Activated CD8-positive, alpha-beta T cell treated with anti-CD3 and anti-CD28 coated beads, Interleukin-2, amount 10 ng/mL, durations not matched to agents 7 days and 5 days (primary cell): ENCODE measurements at regions not wholly inside any gene's neighbourhood (a gene's known extent, or its start where the extent isn't known, plus 50 kb on each side); places are given as distances from the start of the nearest gene placed in this dataset.

Experiments used
- ATAC-seq: fragments of 150-1000 bp; cut with Tn5 transposase; one replicate; pipeline ENCODE4 v1.10.0; 2021; ENCODE audit warnings: moderate library complexity
- CTCF ChIA-PET: fragments of 350-600 bp; sonication (Branson Sonifier 250); formaldehyde crosslinking; loops from one replicate; lab custom pipeline; 2021; ENCODE audit warnings: antibody characterized with exemption; lab: Charles Lee
- POLR2A ChIA-PET: fragments of 350-600 bp; sonication (Branson Sonifier 250); formaldehyde crosslinking; loops from one replicate; lab custom pipeline; 2021; ENCODE audit warnings: antibody characterized with exemption; lab: Charles Lee
- DNase-seq: peaks from one replicate; pipeline ENCODE4 v3.0.0-alpha.2; 2020
- H3K27ac Mint-ChIP-seq: one replicate; pipeline ENCODE4 v1.8.0; 2021; ENCODE audit warnings: mild to moderate bottlenecking, mixed read lengths
- H3K27me3 Mint-ChIP-seq: one replicate; pipeline ENCODE4 v1.8.0; 2021; ENCODE audit warnings: low read depth, mixed read lengths
- H3K36me3 Mint-ChIP-seq: one replicate; pipeline ENCODE4 v1.8.0; 2021; ENCODE audit warnings: low read depth, mixed read lengths
- H3K4me1 Mint-ChIP-seq: one replicate; pipeline ENCODE4 v1.8.0; 2021; ENCODE audit warnings: low read depth, mixed read lengths
- H3K4me3 Mint-ChIP-seq: one replicate; pipeline ENCODE4 v1.8.0; 2021; ENCODE audit warnings: mild to moderate bottlenecking, mixed read lengths
- H3K9me3 Mint-ChIP-seq: one replicate; pipeline ENCODE4 v1.8.0; 2022; ENCODE audit warnings: mixed read lengths; ENCODE audit not compliant: insufficient read depth

GRCh38 chr1:117678246-117678977 is 72.6 kb downstream of the TENT5C start:
- ATAC-seq (no peak), DNase-seq (no peak)
- Mint-ChIP-seq H3K36me3 (no peaks in the 10 kb centered on the region), H3K27ac (no peak overlapping the region), H3K9me3 (no peaks in the 10 kb centered on the region), H3K4me3 (no peak overlapping the region), H3K27me3 (peaks cover 4% of the 10 kb centered on the region), H3K4me1 (peaks cover 18% of the 10 kb centered on the region)
- ChIA-PET POLR2A (no interaction called here), CTCF (interaction anchor here (0.6 to 1.2 kb wide), 3 partner anchors 143 to 1278 kb away, joined by 3 to 4 read pairs (median 3); no protein-coding TSS in a partner anchor)

DNA sequence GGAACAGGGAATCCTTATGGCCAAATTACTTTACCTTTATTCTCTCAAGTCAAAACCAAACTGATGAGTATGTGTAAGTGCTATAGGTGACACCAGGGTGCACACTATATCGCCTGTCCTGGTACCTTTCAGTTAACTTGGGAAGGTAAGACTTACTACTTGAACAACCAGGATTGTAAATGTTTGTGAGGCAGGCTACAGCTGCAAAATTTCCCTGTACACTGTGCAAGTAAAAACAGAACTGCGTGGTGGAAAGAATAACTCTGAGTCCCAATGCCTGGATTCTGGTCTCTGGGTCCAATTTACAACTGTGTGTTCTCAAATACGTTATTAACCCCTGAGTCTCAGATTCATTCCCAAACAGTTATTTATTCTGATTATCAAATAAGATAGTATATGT is 73.5 kb downstream of the TENT5C start:
- no peaks in the 10 kb centered on the region for H3K36me3 Mint-ChIP-seq
- no peaks in the 10 kb centered on the region for H3K9me3 Mint-ChIP-seq
- ATAC-seq: no peak
- H3K27me3 Mint-ChIP-seq: peaks cover 4% of the 10 kb centered on the region
- no peak overlapping the region for H3K4me3 Mint-ChIP-seq
- peaks cover 11% of the 10 kb centered on the region for H3K4me1 Mint-ChIP-seq
- H3K27ac Mint-ChIP-seq: no peak overlapping the region
- ChIA-PET POLR2A (no interaction called here), CTCF (interaction anchor here (2.0 to 4.5 kb wide), 2 partner anchors 79 to 144 kb away, joined by 8 to 31 read pairs; no protein-coding TSS in a partner anchor)
- DNase-seq: no peak

GRCh38 chr1:117679868-117680267 is 74.0 kb downstream of the TENT5C start:
- Mint-ChIP-seq H3K4me1 (peaks cover 6% of the 10 kb centered on the region), H3K27ac (no peak overlapping the region), H3K4me3 (no peak overlapping the region), H3K9me3 (no peaks in the 10 kb centered on the region), H3K27me3 (peaks cover 4% of the 10 kb centered on the region), H3K36me3 (no peaks in the 10 kb centered on the region)
- ChIA-PET POLR2A (no interaction called here), CTCF (interaction anchor here (2.0 to 4.5 kb wide), 2 partner anchors 79 to 145 kb away, joined by 8 to 31 read pairs; no protein-coding TSS in a partner anchor)
- DNase-seq: no peak
- no peak for ATAC-seq

DNA sequence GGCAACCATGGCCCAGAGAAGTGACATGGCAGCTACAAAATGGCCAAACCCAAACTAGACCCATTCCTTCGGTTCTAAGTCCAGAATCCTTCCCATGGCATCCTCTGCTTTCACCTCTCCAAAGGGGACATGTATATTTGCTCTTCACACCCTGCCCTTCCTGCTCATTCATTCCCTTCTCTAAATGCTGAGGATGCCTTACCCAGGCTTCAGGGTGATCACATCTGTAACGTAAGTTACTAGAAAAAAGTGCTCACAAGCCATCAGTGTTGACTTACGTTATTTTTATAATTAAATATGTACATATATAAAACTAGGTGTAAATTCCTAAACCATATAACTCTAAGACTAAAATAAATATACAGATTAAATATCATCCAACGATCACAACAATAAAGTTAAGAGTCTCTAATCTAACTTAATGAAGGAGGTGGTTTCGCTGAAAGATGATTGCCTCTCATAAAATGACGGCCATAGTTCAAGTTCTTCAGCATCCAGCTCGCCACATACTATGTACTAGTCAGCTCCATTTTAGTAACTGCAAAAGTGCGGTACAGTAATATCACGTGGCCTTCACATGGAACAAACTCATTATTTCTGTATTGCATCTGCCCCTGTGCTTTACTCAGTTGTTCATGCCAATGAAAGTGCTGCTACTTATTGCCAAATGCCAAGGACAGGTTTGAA is 74.6 kb downstream of the TENT5C start:
- peaks cover 5% of the 10 kb centered on the region for H3K4me1 Mint-ChIP-seq
- no peak overlapping the region for H3K4me3 Mint-ChIP-seq
- H3K27me3 Mint-ChIP-seq: peaks cover 4% of the 10 kb centered on the region
- H3K9me3 Mint-ChIP-seq: no peaks in the 10 kb centered on the region
- ChIA-PET CTCF (interaction anchor here (2.0 to 4.5 kb wide), 2 partner anchors 78 to 145 kb away, joined by 8 to 31 read pairs; no protein-coding TSS in a partner anchor), POLR2A (no interaction called here)
- ATAC-seq (no peak), DNase-seq (no peak)
- no peak overlapping the region for H3K27ac Mint-ChIP-seq
- H3K36me3 Mint-ChIP-seq: no peaks in the 10 kb centered on the region

- DNase-seq: no peak
Observed at GRCh38 chr1:117681093-117681900, 75.4 kb downstream of the TENT5C start.

GRCh38 chr1:117681901-117682250 is 76.0 kb downstream of the TENT5C start:
- Mint-ChIP-seq H3K9me3 (no peaks in the 10 kb centered on the region), H3K36me3 (no peaks in the 10 kb centered on the region), H3K4me3 (no peak overlapping the region), H3K27ac (no peak overlapping the region), H3K27me3 (peaks cover 5% of the 10 kb centered on the region), H3K4me1 (peaks cover 7% of the 10 kb centered on the region)
- CTCF ChIA-PET: interaction anchor here (0.9 to 4.5 kb wide), 5 partner anchors 8 to 147 kb away, joined by 3 to 31 read pairs (median 4); no protein-coding TSS in a partner anchor
- DNase-seq: no peak
- POLR2A ChIA-PET: no interaction called here
- no peak for ATAC-seq

More at GRCh38 chr1:117681093-117681900, 75.4 kb downstream of the TENT5C start:
- H3K4me3 Mint-ChIP-seq: no peak overlapping the region
- POLR2A ChIA-PET: no interaction called here
- H3K36me3 Mint-ChIP-seq: no peaks in the 10 kb centered on the region
- H3K4me1 Mint-ChIP-seq: peaks cover 5% of the 10 kb centered on the region
- H3K9me3 Mint-ChIP-seq: no peaks in the 10 kb centered on the region
- no peak for ATAC-seq
- CTCF ChIA-PET: interaction anchor here (2.0 to 4.5 kb wide), 2 partner anchors 77 to 146 kb away, joined by 8 to 31 read pairs; no protein-coding TSS in a partner anchor
- H3K27ac Mint-ChIP-seq: peak overlapping the region; percentile 11
- peaks cover 4% of the 10 kb centered on the region for H3K27me3 Mint-ChIP-seq

DNA sequence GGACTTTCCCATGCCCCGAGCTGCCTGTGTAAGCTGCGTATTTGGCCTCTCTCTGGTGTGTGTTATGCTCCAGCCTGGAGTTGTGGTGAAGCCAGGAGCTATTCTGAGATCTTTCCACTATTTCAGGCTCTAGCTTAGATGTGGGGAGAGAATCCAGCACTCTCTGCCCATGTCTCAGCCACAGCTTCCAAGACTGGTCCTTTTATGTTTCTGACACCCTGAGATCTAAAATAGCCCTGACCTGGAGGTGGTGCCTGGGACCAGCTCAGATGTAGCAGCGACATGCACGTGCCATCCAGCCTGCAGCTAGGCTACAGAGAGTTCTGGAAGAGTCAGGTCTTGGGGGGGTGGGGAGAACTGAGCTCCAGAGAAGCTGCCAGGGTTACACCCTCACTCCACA is 76.5 kb downstream of the TENT5C start:
- Mint-ChIP-seq H3K27ac (no peak overlapping the region), H3K36me3 (no peaks in the 10 kb centered on the region), H3K4me1 (peaks cover 7% of the 10 kb centered on the region), H3K27me3 (peaks cover 6% of the 10 kb centered on the region), H3K9me3 (no peaks in the 10 kb centered on the region), H3K4me3 (no peak overlapping the region)
- no peak for DNase-seq
- ChIA-PET POLR2A (no interaction called here), CTCF (interaction anchor here (0.9 to 4.5 kb wide), 5 partner anchors 8 to 147 kb away, joined by 3 to 31 read pairs (median 4); no protein-coding TSS in a partner anchor)
- ATAC-seq: no peak

DNA sequence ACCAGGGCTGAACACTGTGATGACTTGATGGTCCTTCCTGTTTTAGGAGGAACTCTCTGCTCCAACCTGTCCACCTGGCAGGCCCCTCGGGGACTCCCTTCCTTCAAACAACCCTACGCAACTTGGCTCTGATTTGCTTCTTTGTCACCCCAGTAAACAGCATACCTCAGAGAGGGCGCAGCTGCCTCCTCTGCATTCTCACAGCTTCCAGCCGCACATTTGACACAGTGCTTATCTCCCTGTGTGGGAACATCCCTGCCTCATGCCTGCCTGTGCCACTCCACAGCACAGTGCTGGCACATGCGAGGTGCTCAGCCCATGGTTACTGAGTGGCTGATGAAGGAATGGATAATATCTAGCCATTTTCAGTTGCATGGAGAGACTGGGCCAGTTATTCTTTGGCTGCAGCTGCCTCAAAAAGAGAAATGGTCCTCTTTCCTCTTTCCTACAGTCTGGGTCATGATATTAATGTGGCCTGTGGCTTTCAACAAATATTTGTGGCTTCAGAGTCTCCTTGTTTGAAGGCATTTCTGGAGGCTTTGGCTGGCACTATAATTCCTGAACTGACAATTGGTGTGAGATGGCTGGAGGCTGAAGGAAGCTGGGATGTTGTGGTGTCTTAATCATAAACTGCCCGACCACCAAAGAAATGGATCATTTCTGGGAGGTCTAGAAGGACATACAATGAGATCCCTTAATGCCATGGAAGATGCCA is 77.9 kb downstream of the TENT5C start:
- H3K27ac Mint-ChIP-seq: no peak overlapping the region
- H3K4me1 Mint-ChIP-seq: peaks cover 7% of the 10 kb centered on the region

DNA sequence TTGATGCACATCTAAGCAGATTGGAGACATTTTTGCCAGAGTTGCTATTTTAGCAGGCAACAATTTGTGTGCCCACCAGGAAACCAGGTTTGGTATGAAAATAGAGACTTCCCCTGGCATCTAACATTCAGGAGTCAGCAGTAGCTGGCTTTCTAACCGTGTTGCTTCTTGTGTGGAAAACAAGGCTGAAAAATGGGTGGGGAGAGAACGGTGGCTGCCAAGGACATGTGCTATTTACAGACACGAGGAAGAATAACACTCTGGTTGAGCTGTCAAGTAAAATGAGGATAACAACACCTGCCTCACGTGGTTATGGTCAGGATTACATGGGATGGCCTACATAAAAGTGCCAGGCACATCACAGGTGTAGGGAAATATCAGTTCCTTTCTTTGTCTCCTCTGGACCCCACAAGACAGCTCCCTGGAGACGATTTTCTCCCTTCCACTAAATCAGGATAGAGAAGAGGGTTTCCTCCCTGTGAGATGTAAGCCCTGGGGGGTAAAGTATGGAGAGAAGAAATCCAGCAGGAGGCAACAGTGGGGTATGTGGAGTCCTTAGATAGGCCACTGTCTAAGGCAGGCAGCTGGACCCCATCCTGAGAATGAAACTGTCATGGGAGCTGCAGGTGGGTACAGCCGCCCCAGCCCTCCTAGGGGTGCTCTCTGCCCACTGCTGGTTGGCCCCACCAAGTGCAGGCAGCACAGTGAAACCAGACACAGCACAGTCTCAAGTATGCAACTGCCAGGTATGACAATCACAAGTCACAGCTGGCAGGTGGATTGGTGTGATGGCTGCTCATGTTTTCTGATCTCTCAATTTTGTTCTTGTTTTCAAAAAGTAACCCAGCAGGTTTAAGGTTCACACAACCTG is 80.3 kb downstream of the TENT5C start:
- ATAC-seq (peak; percentile 53), DNase-seq (no peak)
- H3K27ac Mint-ChIP-seq: no peak overlapping the region
- CTCF ChIA-PET: interaction anchor here (1.3 to 2.0 kb wide), 2 partner anchors 12 to 16 kb away, joined by 3 to 5 read pairs; no protein-coding TSS in a partner anchor
- H3K4me3 Mint-ChIP-seq: no peak overlapping the region
- H3K9me3 Mint-ChIP-seq: no peaks in the 10 kb centered on the region
- no peaks in the 10 kb centered on the region for H3K36me3 Mint-ChIP-seq
- POLR2A ChIA-PET: interaction anchor here (1.4 kb wide), 1 partner anchor 11 kb away, joined by 3 read pairs; no protein-coding TSS in a partner anchor
- peaks cover 7% of the 10 kb centered on the region for H3K4me1 Mint-ChIP-seq
- H3K27me3 Mint-ChIP-seq: peaks cover 27% of the 10 kb centered on the region

More for the DNA sequence above, 77.9 kb downstream of the TENT5C start:
- no peak for ATAC-seq
- Mint-ChIP-seq H3K36me3 (no peaks in the 10 kb centered on the region), H3K4me3 (no peak overlapping the region), H3K9me3 (no peaks in the 10 kb centered on the region), H3K27me3 (peaks cover 8% of the 10 kb centered on the region)
- DNase-seq: no peak
- CTCF ChIA-PET: interaction anchor here (1.3 to 4.5 kb wide), 3 partner anchors 10 to 149 kb away, joined by 4 to 31 read pairs (median 19); no protein-coding TSS in a partner anchor
- POLR2A ChIA-PET: no interaction called here

- DNase-seq (no peak), ATAC-seq (no peak)
- no peaks in the 10 kb centered on the region for H3K36me3 Mint-ChIP-seq
- H3K4me1 Mint-ChIP-seq: peaks cover 4% of the 10 kb centered on the region
- H3K4me3 Mint-ChIP-seq: no peak overlapping the region
- ChIA-PET POLR2A (interaction anchor here (1.4 kb wide), 1 partner anchor 12 kb away, joined by 3 read pairs; no protein-coding TSS in a partner anchor), CTCF (interaction anchor here (1.3 to 2.0 kb wide), 2 partner anchors 12 to 15 kb away, joined by 3 to 5 read pairs; no protein-coding TSS in a partner anchor)
- no peaks in the 10 kb centered on the region for H3K9me3 Mint-ChIP-seq
- peaks cover 28% of the 10 kb centered on the region for H3K27me3 Mint-ChIP-seq
- H3K27ac Mint-ChIP-seq: no peak overlapping the region
Observed at GRCh38 chr1:117686907-117687306, 81.1 kb downstream of the TENT5C start.
